ENCODE measurements at regions not wholly inside any gene's neighbourhood (a gene's known extent, or its start where the extent isn't known, plus 50 kb on each side); places are given as distances from the start of the nearest gene placed in this dataset.

DNA sequence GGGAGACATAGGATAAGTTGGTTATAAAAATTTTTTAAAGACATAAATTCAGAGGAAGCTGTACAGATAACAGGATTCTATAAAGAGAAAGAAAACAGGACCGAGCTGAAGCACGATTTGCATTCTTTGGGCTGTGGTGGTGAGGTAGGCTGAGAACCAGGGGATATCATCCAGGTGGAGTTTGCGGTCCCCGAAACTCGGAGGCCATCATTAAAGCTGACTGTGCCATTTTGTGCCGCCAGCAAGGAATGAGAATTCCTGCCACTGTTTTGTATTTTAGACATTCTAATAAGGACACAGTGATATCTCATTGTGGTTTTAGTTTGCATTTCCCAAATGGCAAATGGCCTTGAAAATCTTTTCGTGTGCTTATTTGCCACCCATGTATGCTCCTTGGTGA lies 197.9 kb downstream of the IRF8 start:
- no peak for TF ChIP-seq POLR2A (IDR thresholded peaks at IDR 0.05)
- TF ChIP-seq, protein P1, sequence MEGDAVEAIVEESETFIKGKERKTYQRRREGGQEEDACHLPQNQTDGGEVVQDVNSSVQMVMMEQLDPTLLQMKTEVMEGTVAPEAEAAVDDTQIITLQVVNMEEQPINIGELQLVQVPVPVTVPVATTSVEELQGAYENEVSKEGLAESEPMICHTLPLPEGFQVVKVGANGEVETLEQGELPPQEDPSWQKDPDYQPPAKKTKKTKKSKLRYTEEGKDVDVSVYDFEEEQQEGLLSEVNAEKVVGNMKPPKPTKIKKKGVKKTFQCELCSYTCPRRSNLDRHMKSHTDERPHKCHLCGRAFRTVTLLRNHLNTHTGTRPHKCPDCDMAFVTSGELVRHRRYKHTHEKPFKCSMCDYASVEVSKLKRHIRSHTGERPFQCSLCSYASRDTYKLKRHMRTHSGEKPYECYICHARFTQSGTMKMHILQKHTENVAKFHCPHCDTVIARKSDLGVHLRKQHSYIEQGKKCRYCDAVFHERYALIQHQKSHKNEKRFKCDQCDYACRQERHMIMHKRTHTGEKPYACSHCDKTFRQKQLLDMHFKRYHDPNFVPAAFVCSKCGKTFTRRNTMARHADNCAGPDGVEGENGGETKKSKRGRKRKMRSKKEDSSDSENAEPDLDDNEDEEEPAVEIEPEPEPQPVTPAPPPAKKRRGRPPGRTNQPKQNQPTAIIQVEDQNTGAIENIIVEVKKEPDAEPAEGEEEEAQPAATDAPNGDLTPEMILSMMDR (IDR thresholded peaks at IDR 0.05): no peak
- TF ChIP-seq POLR2AphosphoS5 (IDR thresholded peaks at IDR 0.05): no peak
- no peak for TF ChIP-seq EP300 (IDR thresholded peaks at IDR 0.05)

Data from sigmoid colon (tissue), 4 donors.